Endodermal cell (in vitro differentiated cells): ENCODE measurements at regions not wholly inside any gene's neighbourhood (a gene's known extent, or its start where the extent isn't known, plus 50 kb on each side); places are given as distances from the start of the nearest gene placed in this dataset.

Source experiments
- DNase-seq: peaks from one replicate; pipeline ENCODE4 v3.0.0-alpha.2; 2017
- H3K27ac ChIP-seq: 2 replicates; pipeline ENCODE4 v1.5.1; 2013; ENCODE audit warnings: mild to moderate bottlenecking, low read depth, low read length, moderate library complexity
- H3K27me3 ChIP-seq: 2 replicates; pipeline ENCODE4 v1.6.1; 2013; ENCODE audit warnings: mild to moderate bottlenecking, low read length, moderate library complexity; ENCODE audit not compliant: insufficient read depth, control insufficient read depth, poor library complexity, severe bottlenecking
- H3K36me3 ChIP-seq: 2 replicates; pipeline ENCODE4 v1.7.0; 2013; ENCODE audit warnings: mild to moderate bottlenecking, low read length, moderate library complexity; ENCODE audit not compliant: control insufficient read depth, insufficient read depth
- H3K4me1 ChIP-seq: one replicate; pipeline ENCODE4 v1.7.0; 2013; ENCODE audit warnings: low read length; ENCODE audit not compliant: control insufficient read depth, insufficient read depth
- H3K4me3 ChIP-seq: 2 replicates; pipeline ENCODE4 v1.5.1; 2013; ENCODE audit warnings: mild to moderate bottlenecking, low read length, moderate library complexity
- H3K9ac ChIP-seq: 2 replicates; pipeline ENCODE4 v1.6.1; 2013; ENCODE audit warnings: mild to moderate bottlenecking, low read length, moderate library complexity; ENCODE audit not compliant: poor library complexity, severe bottlenecking; ENCODE audit errors: extremely low read depth
- H3K9me3 ChIP-seq: 2 replicates; pipeline ENCODE4 v1.6.1; 2013; ENCODE audit warnings: mild to moderate bottlenecking, low read length, moderate library complexity; ENCODE audit not compliant: control insufficient read depth
- H3K27ac Mint-ChIP-seq: 2 replicates; pipeline ENCODE4 v1.8.0; 2020; ENCODE audit warnings: mixed read lengths
- H3K27me3 Mint-ChIP-seq: 2 replicates; pipeline ENCODE4 v1.8.0; 2021; ENCODE audit warnings: mild to moderate bottlenecking, mixed read lengths; ENCODE audit not compliant: insufficient read depth
- H3K36me3 Mint-ChIP-seq: 2 replicates; pipeline ENCODE4 v1.8.0; 2020; ENCODE audit warnings: low read depth, mixed read lengths
- H3K4me1 Mint-ChIP-seq: 2 replicates; pipeline ENCODE4 v1.8.0; 2020; ENCODE audit warnings: mixed read lengths
- H3K4me3 Mint-ChIP-seq: 2 replicates; pipeline ENCODE4 v1.8.0; 2020; ENCODE audit warnings: mild to moderate bottlenecking, moderate library complexity, mixed read lengths
- H3K9me3 Mint-ChIP-seq: 2 replicates; pipeline ENCODE4 v1.8.0; 2020; ENCODE audit warnings: mild to moderate bottlenecking, mixed read lengths
- WGBS, 2 experiments: methylation state at CpG; one replicate each; pipeline versions ENCODE4 v1.1.5 to v1.1.7; 2013; ENCODE audit warnings: missing lambda C conversion rate in 2 of 2, mixed read lengths in 1 of 2; ENCODE audit not compliant: insufficient coverage in 1 of 2, insufficient read length in 1 of 2; 5-methylcytosine and 5-hydroxymethylcytosine counted together
- TF ChIP-seq, protein P1 (sequence below): fragments of 200-600 bp; sonication (generic); conservative IDR thresholded peaks from 2 replicates; pipeline ENCODE4 v1.5.0; 2021; ENCODE audit warnings: antibody characterized with exemption, mild to moderate bottlenecking

GRCh38 chr12:127249428-127249827 is 1017.5 kb upstream of the TMEM132C start:
- Histone ChIP-seq H3K9ac (no peak overlapping the region), H3K27me3 (no peaks in the 10 kb centered on the region), H3K4me3 (no peak overlapping the region), H3K9me3 (no peaks in the 10 kb centered on the region), H3K4me1 (no peaks in the 10 kb centered on the region), H3K27ac (no peak overlapping the region), H3K36me3 (no peaks in the 10 kb centered on the region)
- Mint-ChIP-seq H3K27ac (no peak overlapping the region), H3K4me3 (no peak overlapping the region), H3K36me3 (no peaks in the 10 kb centered on the region), H3K9me3 (no peaks in the 10 kb centered on the region), H3K27me3 (peaks cover 2% of the 10 kb centered on the region), H3K4me1 (no peaks in the 10 kb centered on the region)
- no CpG with 5 or more reads among the region's 1 CpG for WGBS, 2 experiments
- DNase-seq = no peak
- TF ChIP-seq, protein P1, sequence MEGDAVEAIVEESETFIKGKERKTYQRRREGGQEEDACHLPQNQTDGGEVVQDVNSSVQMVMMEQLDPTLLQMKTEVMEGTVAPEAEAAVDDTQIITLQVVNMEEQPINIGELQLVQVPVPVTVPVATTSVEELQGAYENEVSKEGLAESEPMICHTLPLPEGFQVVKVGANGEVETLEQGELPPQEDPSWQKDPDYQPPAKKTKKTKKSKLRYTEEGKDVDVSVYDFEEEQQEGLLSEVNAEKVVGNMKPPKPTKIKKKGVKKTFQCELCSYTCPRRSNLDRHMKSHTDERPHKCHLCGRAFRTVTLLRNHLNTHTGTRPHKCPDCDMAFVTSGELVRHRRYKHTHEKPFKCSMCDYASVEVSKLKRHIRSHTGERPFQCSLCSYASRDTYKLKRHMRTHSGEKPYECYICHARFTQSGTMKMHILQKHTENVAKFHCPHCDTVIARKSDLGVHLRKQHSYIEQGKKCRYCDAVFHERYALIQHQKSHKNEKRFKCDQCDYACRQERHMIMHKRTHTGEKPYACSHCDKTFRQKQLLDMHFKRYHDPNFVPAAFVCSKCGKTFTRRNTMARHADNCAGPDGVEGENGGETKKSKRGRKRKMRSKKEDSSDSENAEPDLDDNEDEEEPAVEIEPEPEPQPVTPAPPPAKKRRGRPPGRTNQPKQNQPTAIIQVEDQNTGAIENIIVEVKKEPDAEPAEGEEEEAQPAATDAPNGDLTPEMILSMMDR = no peak

GRCh38 chr12:127253797-127254327 is 1013.1 kb upstream of the TMEM132C start:
- H3K9me3 Mint-ChIP-seq = no peaks in the 10 kb centered on the region
- no peak overlapping the region for H3K27ac ChIP-seq
- no peaks in the 10 kb centered on the region for H3K4me1 ChIP-seq
- no peaks in the 10 kb centered on the region for H3K36me3 Mint-ChIP-seq
- H3K4me3 ChIP-seq = no peak overlapping the region
- no peaks in the 10 kb centered on the region for H3K4me1 Mint-ChIP-seq
- 82 to 88% methylated on average over 1 to 6 of the region's 7 CpGs for WGBS, 2 experiments
- H3K27ac Mint-ChIP-seq = no peak overlapping the region
- H3K9ac ChIP-seq = no peak overlapping the region
- TF ChIP-seq, protein P1 = no peak
- no peaks in the 10 kb centered on the region for H3K9me3 ChIP-seq
- H3K4me3 Mint-ChIP-seq = no peak overlapping the region
- H3K27me3 Mint-ChIP-seq = peaks cover 2% of the 10 kb centered on the region
- DNase-seq = no peak
- H3K27me3 ChIP-seq = no peaks in the 10 kb centered on the region
- H3K36me3 ChIP-seq = no peaks in the 10 kb centered on the region

DNA sequence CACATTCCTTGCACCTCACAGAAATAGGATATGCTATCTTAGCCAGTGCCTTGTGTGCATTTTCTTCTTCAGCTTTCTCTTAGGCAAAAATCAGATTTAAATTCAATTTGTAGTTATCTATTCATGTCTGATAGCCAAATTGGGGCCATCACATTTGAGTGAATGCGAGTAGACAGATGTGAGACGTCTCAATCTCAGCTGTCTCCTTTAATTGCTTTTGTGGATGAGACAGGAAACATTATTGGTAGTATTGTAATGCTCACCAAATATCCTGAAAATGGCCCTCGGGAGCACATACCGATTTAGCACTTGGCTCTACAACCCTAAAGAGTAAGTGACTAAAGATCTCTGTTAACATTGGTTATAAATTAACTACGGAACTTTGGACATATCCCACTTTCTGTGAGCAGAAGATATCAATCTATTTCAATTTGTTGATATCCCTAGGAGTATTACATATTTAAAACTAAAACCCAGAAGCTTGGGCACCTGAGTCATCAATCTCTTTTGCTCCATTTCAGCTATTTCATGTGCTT is 1012.5 kb upstream of the TMEM132C start:
- DNase-seq = no peak
- Histone ChIP-seq H3K27me3 (no peaks in the 10 kb centered on the region), H3K4me1 (no peaks in the 10 kb centered on the region), H3K36me3 (no peaks in the 10 kb centered on the region), H3K4me3 (no peak overlapping the region), H3K9ac (no peak overlapping the region), H3K9me3 (no peaks in the 10 kb centered on the region), H3K27ac (no peak overlapping the region)
- TF ChIP-seq, protein P1 = no peak
- Mint-ChIP-seq H3K27ac (no peak overlapping the region), H3K4me3 (no peak overlapping the region), H3K4me1 (no peaks in the 10 kb centered on the region), H3K27me3 (peaks cover 2% of the 10 kb centered on the region), H3K9me3 (no peaks in the 10 kb centered on the region), H3K36me3 (no peaks in the 10 kb centered on the region)
- WGBS, 2 experiments = 86 to 95% methylated on average over 3 to 5 of the region's 5 CpGs
